Renal cortical epithelial cell (primary cell): ENCODE measurements at regions not wholly inside any gene's neighbourhood (a gene's known extent, or its start where the extent isn't known, plus 50 kb on each side); places are given as distances from the start of the nearest gene placed in this dataset.
"Not testable (repeated sequence)": the region's sequence is repeated elsewhere in the genome, so short reads cannot be mapped to it uniquely, and the experiment has no call there.

ENCODE experiments used
- DNase-seq: peaks from one replicate; pipeline ENCODE4 v3.0.0-alpha.2; 2011; ENCODE audit warnings: low read depth

GRCh38 chr3:87732294-87732693 lies 326.5 kb downstream of the CGGBP1 start:
- no peak for DNase-seq

GRCh38 chr3:87727783-87728182 lies 331.0 kb downstream of the CGGBP1 start:
- DNase-seq = no peak

GRCh38 chr3:87719060-87719459 lies 339.7 kb downstream of the CGGBP1 start:
- DNase-seq = no peak

GRCh38 chr3:87710511-87710910 lies 348.3 kb downstream of the CGGBP1 start:
- no peak for DNase-seq

- no peak for DNase-seq
These were observed 348.8 kb downstream of the CGGBP1 start for GRCh38 chr3:87710028-87710427.

GRCh38 chr3:87706176-87706575 lies 352.6 kb downstream of the CGGBP1 start:
- DNase-seq = no peak

GRCh38 chr3:87702600-87702999 lies 356.2 kb downstream of the CGGBP1 start:
- no peak for DNase-seq

GRCh38 chr3:87696124-87697013 lies 362.4 kb downstream of the CGGBP1 start:
- DNase-seq = no peak

GRCh38 chr3:87694678-87695077 lies 364.1 kb downstream of the CGGBP1 start:
- DNase-seq = no peak

- DNase-seq = no peak
These were observed 367.7 kb downstream of the CGGBP1 start for GRCh38 chr3:87691109-87691508.

- not testable (repeated sequence) for DNase-seq
These were observed 379.7 kb downstream of the CGGBP1 start for GRCh38 chr3:87678984-87679660.

- DNase-seq = no peak
These were observed 384.2 kb downstream of the CGGBP1 start for GRCh38 chr3:87674397-87675161.

- DNase-seq = no peak
These were observed 385.7 kb downstream of the CGGBP1 start for GRCh38 chr3:87673132-87673531.

GRCh38 chr3:87654184-87654583 lies 377.8 kb upstream of the POU1F1 start:
- DNase-seq = no peak

GRCh38 chr3:87653138-87653537 lies 376.8 kb upstream of the POU1F1 start:
- not testable (repeated sequence) for DNase-seq

- DNase-seq = no peak
These were observed 358.0 kb upstream of the POU1F1 start for GRCh38 chr3:87634426-87634825.

- no peak for DNase-seq
These were observed 350.9 kb upstream of the POU1F1 start for GRCh38 chr3:87627316-87627715.

- no peak for DNase-seq
These were observed 350.2 kb upstream of the POU1F1 start for GRCh38 chr3:87626546-87626945.

GRCh38 chr3:87625876-87626275 lies 349.5 kb upstream of the POU1F1 start:
- no peak for DNase-seq

- DNase-seq = no peak
These were observed 348.5 kb upstream of the POU1F1 start for GRCh38 chr3:87624860-87625259.

- no peak for DNase-seq
These were observed 345.3 kb upstream of the POU1F1 start for GRCh38 chr3:87621667-87622066.

- DNase-seq = no peak
These were observed 339.1 kb upstream of the POU1F1 start for GRCh38 chr3:87615506-87615905.
